Activated B cell treated with CpG ODN at 0.5 μM for 24 hours (primary cell): ENCODE measurements at regions not wholly inside any gene's neighbourhood (a gene's known extent, or its start where the extent isn't known, plus 50 kb on each side); places are given as distances from the start of the nearest gene placed in this dataset.

Experiments used
- ATAC-seq: fragments of 200-7000 bp; cut with Tn5 transposase; one replicate; pipeline ENCODE4 v1.10.0; 2021; ENCODE audit warnings: low read depth, mild to moderate bottlenecking, moderate library complexity
- CTCF ChIA-PET: fragments of 350-600 bp; sonication (Branson Sonifier 250); formaldehyde crosslinking; loops from one replicate; lab custom pipeline; 2021; ENCODE audit warnings: antibody characterized with exemption; lab: Charles Lee
- POLR2A ChIA-PET: fragments of 350-600 bp; sonication (Branson Sonifier 250); formaldehyde crosslinking; loops from one replicate; lab custom pipeline; 2021; ENCODE audit warnings: antibody characterized with exemption; lab: Charles Lee
- DNase-seq: peaks from one replicate; pipeline ENCODE4 v3.0.0; 2022
- H3K27ac Mint-ChIP-seq: one replicate; pipeline ENCODE4 v1.8.0; 2020; ENCODE audit warnings: mixed read lengths
- H3K27me3 Mint-ChIP-seq: one replicate; pipeline ENCODE4 v1.8.0; 2021; ENCODE audit warnings: mixed read lengths
- H3K36me3 Mint-ChIP-seq: one replicate; pipeline ENCODE4 v1.8.0; 2021; ENCODE audit warnings: low read depth, mixed read lengths
- H3K4me1 Mint-ChIP-seq: one replicate; pipeline ENCODE4 v1.8.0; 2021; ENCODE audit warnings: mixed read lengths
- H3K4me3 Mint-ChIP-seq: one replicate; pipeline ENCODE4 v1.8.0; 2020; ENCODE audit warnings: mild to moderate bottlenecking, mixed read lengths
- H3K9me3 Mint-ChIP-seq: one replicate; pipeline ENCODE4 v1.8.0; 2020; ENCODE audit warnings: mixed read lengths
- intact Hi-C: fragments of 100-400 bp; cut with micrococcal nuclease; formaldehyde crosslinking; loops from one replicate; pipeline ENCODE4 v1.15.1; 2024
- TF ChIP-seq, protein P1 (sequence below): fragments of 200-600 bp; IDR thresholded peaks from one replicate; pipeline ENCODE4 v1.8.0; 2022; ENCODE audit warnings: antibody characterized with exemption, mild to moderate bottlenecking

DNA sequence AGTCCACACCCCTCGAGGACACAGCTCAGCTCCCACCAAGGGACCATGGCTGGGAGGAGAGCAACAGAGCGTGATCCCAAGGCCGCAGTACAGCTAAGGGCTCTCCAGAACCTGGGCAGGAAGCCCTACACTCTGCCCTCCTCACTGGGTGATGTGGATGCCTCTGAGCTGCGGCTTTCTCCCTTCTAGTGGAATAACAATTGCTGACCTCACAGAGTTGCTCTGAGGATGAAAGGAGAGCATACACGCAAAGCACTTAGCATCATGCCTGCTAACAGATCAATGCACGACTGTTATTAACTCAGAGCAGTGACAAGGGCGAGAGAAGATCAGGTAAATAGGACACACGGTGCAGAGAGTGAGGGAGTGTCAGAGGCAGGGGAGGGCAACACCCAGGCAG is 74.2 kb downstream of the ZFP36L2 start:
- ChIA-PET CTCF (no interaction called here), POLR2A (interaction anchor here (1.1 kb wide), 2 partner anchors 20 to 22 kb away, joined by 3 to 14 read pairs; no protein-coding TSS in a partner anchor)
- H3K27me3 Mint-ChIP-seq = no peaks in the 10 kb centered on the region
- no peak overlapping the region for H3K27ac Mint-ChIP-seq
- TF ChIP-seq, protein P1, sequence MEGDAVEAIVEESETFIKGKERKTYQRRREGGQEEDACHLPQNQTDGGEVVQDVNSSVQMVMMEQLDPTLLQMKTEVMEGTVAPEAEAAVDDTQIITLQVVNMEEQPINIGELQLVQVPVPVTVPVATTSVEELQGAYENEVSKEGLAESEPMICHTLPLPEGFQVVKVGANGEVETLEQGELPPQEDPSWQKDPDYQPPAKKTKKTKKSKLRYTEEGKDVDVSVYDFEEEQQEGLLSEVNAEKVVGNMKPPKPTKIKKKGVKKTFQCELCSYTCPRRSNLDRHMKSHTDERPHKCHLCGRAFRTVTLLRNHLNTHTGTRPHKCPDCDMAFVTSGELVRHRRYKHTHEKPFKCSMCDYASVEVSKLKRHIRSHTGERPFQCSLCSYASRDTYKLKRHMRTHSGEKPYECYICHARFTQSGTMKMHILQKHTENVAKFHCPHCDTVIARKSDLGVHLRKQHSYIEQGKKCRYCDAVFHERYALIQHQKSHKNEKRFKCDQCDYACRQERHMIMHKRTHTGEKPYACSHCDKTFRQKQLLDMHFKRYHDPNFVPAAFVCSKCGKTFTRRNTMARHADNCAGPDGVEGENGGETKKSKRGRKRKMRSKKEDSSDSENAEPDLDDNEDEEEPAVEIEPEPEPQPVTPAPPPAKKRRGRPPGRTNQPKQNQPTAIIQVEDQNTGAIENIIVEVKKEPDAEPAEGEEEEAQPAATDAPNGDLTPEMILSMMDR = no peak
- peaks cover 22% of the 10 kb centered on the region for H3K4me1 Mint-ChIP-seq
- H3K4me3 Mint-ChIP-seq = no peak overlapping the region
- intact Hi-C loops = no loop called here
- ATAC-seq = no peak
- no peaks in the 10 kb centered on the region for H3K9me3 Mint-ChIP-seq
- no peaks in the 10 kb centered on the region for H3K36me3 Mint-ChIP-seq
- DNase-seq = no peak

DNA sequence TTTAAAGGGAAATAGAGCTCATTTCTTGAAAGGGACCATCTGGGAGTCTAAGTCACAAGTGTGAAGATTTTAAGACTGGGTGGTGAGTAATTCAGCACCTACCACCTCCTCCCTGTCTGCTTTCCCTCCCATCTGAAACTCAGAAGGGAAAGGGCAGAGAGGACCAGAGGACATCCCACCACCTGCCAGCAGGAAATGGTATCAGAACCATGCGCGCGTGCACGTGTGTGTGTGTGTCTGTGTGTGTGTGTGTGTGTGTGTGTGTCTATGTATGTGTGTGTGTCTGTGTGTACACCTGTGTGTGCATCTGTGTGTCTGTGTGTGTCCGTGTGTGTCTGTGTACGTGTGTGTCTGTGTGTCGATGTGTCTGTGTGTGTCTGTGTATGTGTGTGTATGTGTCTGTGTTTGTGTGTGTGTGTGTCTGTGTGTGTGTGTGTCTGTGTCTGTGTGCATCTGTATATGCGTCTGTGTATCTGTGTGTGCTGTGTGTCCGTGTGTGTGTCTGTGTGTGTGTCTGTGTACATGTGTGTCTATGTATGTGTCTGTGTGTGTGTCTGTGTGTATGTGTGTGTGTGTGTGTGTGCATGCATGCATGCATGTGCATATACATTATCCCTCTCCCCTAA is 76.8 kb downstream of the ZFP36L2 start:
- H3K27ac Mint-ChIP-seq = no peak overlapping the region
- ATAC-seq (no peak), DNase-seq (no peak)
- no peaks in the 10 kb centered on the region for H3K27me3 Mint-ChIP-seq
- CTCF ChIA-PET = no interaction called here
- TF ChIP-seq, protein P1 = no peak
- POLR2A ChIA-PET = interaction anchor here (0.6 to 1.3 kb wide), 4 partner anchors 16 to 1031 kb away, joined by 3 to 5 read pairs (median 4); no protein-coding TSS in a partner anchor
- H3K4me3 Mint-ChIP-seq = no peak overlapping the region
- H3K36me3 Mint-ChIP-seq = no peaks in the 10 kb centered on the region
- no peaks in the 10 kb centered on the region for H3K9me3 Mint-ChIP-seq
- peaks cover 22% of the 10 kb centered on the region for H3K4me1 Mint-ChIP-seq
- intact Hi-C loops = no loop called here

DNA sequence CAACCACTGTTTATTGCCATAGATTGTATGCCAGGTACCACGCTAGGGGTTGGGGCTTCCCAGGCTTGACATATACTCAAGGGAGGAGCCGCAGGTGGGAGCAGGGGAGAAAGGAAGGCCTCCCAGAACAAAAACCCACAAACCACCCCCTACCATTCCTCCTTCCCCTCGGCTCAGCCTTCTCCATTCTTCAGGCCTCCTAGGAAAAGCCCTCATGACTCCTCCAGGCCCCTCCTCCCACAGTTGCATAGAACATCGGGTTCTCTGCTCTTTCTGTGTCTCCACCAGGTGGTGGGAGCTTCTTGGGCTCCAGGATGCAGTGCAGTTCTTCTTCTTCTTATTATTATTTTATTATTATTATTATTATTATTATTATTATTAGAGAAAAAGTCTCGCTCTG is 80.3 kb downstream of the ZFP36L2 start:
- H3K27ac Mint-ChIP-seq = no peak overlapping the region
- peaks cover 6% of the 10 kb centered on the region for H3K4me1 Mint-ChIP-seq
- H3K36me3 Mint-ChIP-seq = no peaks in the 10 kb centered on the region
- ATAC-seq (no peak), DNase-seq (no peak)
- intact Hi-C loops = no loop called here
- H3K27me3 Mint-ChIP-seq = no peaks in the 10 kb centered on the region
- no peaks in the 10 kb centered on the region for H3K9me3 Mint-ChIP-seq
- ChIA-PET CTCF (no interaction called here), POLR2A (no interaction called here)
- TF ChIP-seq, protein P1 = no peak
- no peak overlapping the region for H3K4me3 Mint-ChIP-seq

DNA sequence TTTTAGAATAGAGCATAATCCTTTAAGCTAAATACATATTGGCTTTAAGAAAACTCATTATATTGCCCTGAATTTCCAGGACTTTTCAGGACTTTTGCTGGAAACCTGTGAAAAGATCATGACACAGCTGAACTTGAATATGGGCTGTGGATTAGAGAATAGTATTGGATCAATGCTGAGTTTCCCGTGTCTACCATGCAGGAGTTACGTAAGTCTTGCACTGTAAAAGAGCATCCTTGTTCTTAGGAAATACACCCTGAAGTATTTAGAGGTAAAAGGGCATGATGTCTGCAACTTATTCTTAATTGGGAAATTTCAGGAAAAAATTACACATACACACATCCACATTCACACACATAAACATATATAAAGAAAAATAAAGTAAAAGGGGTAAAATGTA is 82.1 kb downstream of the ZFP36L2 start:
- ATAC-seq (no peak), DNase-seq (no peak)
- Mint-ChIP-seq H3K27me3 (no peaks in the 10 kb centered on the region), H3K36me3 (no peaks in the 10 kb centered on the region), H3K27ac (no peak overlapping the region), H3K4me1 (peaks cover 9% of the 10 kb centered on the region), H3K9me3 (no peaks in the 10 kb centered on the region), H3K4me3 (no peak overlapping the region)
- TF ChIP-seq, protein P1 = no peak
- CTCF ChIA-PET = no interaction called here
- POLR2A ChIA-PET = no interaction called here
- intact Hi-C loops = no loop called here

DNA sequence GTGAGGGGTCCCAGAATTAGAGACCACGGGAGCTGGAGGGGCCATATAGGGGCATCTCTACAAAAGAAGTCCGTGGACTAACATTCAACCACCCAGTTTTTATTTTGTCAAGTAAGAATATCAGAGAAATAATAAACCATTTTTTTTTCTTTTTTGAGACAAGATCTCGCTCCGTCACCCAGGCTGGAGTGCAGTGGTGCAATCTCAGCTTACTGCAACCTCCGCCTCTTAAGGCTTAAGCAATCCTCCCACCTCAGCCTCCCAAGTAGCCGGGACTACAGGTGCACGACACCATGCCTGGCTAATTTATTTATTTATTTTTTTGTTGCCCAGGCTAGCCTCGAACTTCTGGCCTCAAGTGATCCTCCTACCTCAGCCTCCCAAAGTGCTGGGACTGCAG is 82.7 kb downstream of the ZFP36L2 start:
- no peak for DNase-seq
- no peak for ATAC-seq
- Mint-ChIP-seq H3K36me3 (no peaks in the 10 kb centered on the region), H3K4me3 (no peak overlapping the region), H3K27ac (no peak overlapping the region), H3K27me3 (no peaks in the 10 kb centered on the region), H3K4me1 (peaks cover 9% of the 10 kb centered on the region), H3K9me3 (no peaks in the 10 kb centered on the region)
- POLR2A ChIA-PET = no interaction called here
- CTCF ChIA-PET = no interaction called here
- TF ChIP-seq, protein P1 = no peak
- intact Hi-C loops = no loop called here
